ENCODE measurements at regions not wholly inside any gene's neighbourhood (a gene's known extent, or its start where the extent isn't known, plus 50 kb on each side); places are given as distances from the start of the nearest gene placed in this dataset.
"Not testable (repeated sequence)": the region's sequence is repeated elsewhere in the genome, so short reads cannot be mapped to it uniquely, and the experiment has no call there.

DNA sequence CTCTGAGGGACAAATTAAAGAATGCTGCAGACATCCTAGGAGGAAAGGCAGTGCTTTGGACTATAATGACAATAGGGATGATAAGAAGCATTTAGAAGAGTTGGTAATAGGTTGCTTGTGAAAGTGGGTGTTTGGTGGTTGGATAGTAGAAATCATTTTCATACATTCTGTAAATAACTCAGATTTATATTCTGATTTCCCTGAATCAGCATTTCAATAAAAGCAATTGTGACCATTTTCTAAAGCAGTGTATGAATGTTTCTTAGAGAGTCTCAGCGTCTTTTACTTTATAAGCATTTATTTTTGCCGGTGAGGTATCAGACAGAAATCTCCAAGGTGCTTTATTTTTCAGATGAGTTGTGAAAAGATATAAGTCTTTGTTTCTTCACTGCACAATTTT is 1099.0 kb upstream of the LRRTM1 start:
- H3K27ac ChIP-seq, result no peak overlapping the region
- no peaks in the 10 kb centered on the region for H3K9me3 ChIP-seq
- H3K4me1 ChIP-seq, result no peaks in the 10 kb centered on the region
- H3K36me3 ChIP-seq, result no peaks in the 10 kb centered on the region
- no peaks in the 10 kb centered on the region for H3K27me3 ChIP-seq
- TF ChIP-seq POLR2A (IDR thresholded peaks at IDR 0.05) (no peak), EP300 (IDR thresholded peaks at IDR 0.05) (no peak), POLR2AphosphoS5 (IDR thresholded peaks at IDR 0.05) (no peak)
- TF ChIP-seq, protein P1, sequence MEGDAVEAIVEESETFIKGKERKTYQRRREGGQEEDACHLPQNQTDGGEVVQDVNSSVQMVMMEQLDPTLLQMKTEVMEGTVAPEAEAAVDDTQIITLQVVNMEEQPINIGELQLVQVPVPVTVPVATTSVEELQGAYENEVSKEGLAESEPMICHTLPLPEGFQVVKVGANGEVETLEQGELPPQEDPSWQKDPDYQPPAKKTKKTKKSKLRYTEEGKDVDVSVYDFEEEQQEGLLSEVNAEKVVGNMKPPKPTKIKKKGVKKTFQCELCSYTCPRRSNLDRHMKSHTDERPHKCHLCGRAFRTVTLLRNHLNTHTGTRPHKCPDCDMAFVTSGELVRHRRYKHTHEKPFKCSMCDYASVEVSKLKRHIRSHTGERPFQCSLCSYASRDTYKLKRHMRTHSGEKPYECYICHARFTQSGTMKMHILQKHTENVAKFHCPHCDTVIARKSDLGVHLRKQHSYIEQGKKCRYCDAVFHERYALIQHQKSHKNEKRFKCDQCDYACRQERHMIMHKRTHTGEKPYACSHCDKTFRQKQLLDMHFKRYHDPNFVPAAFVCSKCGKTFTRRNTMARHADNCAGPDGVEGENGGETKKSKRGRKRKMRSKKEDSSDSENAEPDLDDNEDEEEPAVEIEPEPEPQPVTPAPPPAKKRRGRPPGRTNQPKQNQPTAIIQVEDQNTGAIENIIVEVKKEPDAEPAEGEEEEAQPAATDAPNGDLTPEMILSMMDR (IDR thresholded peaks at IDR 0.05), result no peak
- 93% methylated on average over 2 of the region's 2 CpGs for WGBS
- no peak for DNase-seq (ENCODE audit: low spot score in 2 of 2)
- no peak overlapping the region for H3K4me3 ChIP-seq

DNA sequence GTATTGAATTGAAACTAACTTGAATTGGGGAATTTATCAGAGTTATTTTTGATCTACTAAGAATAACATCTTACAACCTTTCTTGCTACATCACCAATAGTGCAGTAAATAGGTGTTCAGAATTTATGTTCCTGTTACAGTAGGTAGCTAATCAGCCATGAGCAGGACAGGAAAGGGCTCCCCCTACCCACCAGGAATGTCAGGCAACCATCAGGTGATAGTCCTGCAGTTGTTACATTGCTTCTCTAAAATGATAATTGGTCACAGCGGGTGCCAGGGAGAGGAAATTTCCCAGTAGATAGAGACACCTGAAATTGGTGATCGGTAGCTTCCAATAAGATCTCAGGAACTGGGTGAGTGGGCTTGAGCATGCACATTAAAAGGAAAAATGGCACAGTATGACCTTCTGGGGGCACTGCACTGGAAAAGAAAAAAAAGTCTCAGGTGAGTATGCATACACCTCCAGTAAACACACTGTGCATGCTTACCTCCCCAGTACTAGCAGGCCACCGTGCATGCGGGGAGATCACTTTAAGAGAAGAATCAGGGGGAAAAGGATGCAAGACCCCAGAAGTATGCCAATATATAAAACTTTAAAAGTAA is 1092.0 kb upstream of the LRRTM1 start:
- 100% methylated on average over 4 of the region's 4 CpGs for WGBS
- Histone ChIP-seq H3K4me3 (no peak overlapping the region), H3K9me3 (no peaks in the 10 kb centered on the region), H3K36me3 (no peaks in the 10 kb centered on the region), H3K27me3 (no peaks in the 10 kb centered on the region), H3K4me1 (no peaks in the 10 kb centered on the region), H3K27ac (no peak overlapping the region)
- TF ChIP-seq EP300 (IDR thresholded peaks at IDR 0.05) (no peak), POLR2A (IDR thresholded peaks at IDR 0.05) (no peak), POLR2AphosphoS5 (IDR thresholded peaks at IDR 0.05) (no peak)
- TF ChIP-seq, protein P1 (IDR thresholded peaks at IDR 0.05), result no peak
- DNase-seq (ENCODE audit: low spot score in 2 of 2), result no peak

DNA sequence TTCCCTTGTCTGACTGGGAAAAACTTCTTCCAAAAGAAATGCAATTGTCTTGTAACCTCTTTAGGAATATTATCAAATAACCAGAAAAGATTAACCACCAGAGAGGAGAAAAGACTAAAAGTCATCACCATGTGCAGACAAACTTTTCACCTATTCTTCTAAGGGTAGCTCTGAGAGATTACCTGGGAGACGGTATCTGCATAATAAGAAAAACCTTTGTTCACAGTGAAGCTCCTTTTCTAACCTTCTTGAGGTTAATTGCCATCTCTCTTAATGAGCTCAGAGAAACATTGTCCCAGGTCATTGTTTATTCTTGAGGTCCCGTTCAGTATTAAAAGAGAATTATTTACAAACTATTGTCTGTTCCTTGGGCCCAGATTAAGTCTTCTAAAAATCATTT is 1091.2 kb upstream of the LRRTM1 start:
- Histone ChIP-seq H3K4me3 (no peak overlapping the region), H3K27ac (no peak overlapping the region), H3K36me3 (no peaks in the 10 kb centered on the region), H3K4me1 (no peaks in the 10 kb centered on the region), H3K27me3 (no peaks in the 10 kb centered on the region), H3K9me3 (no peaks in the 10 kb centered on the region)
- DNase-seq (ENCODE audit: low spot score in 2 of 2), result no peak
- TF ChIP-seq EP300 (IDR thresholded peaks at IDR 0.05) (no peak), POLR2AphosphoS5 (IDR thresholded peaks at IDR 0.05) (no peak), POLR2A (IDR thresholded peaks at IDR 0.05) (no peak)
- TF ChIP-seq, protein P1 (IDR thresholded peaks at IDR 0.05), result no peak
- 63% methylated on average over 2 of the region's 2 CpGs for WGBS

DNA sequence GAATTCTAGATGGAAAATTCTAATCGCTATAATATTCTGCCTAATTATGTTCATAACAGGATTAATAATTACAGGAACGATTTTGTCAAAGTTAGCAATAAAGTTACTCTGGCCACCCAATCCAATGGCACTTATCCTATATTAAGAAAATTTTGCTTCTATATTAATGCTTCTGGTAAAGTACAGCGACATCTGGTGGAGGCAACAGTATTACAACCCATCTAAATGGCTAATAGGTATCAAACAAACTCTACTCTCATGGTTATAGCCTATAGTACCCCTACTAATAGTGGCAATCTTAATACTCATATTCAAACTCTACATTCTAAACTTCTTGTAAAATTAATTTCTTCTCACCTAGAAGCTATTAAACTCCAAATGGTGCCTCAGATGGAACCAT is 1084.7 kb upstream of the LRRTM1 start:
- no peak for DNase-seq (ENCODE audit: low spot score in 2 of 2)
- H3K27ac ChIP-seq, result no peak overlapping the region
- H3K9me3 ChIP-seq, result peaks cover 10% of the 10 kb centered on the region
- H3K27me3 ChIP-seq, result no peaks in the 10 kb centered on the region
- H3K4me3 ChIP-seq, result no peak overlapping the region
- H3K4me1 ChIP-seq, result no peaks in the 10 kb centered on the region
- WGBS, result 72% methylated on average over 3 of the region's 3 CpGs
- H3K36me3 ChIP-seq, result no peaks in the 10 kb centered on the region
- TF ChIP-seq, protein P1 (IDR thresholded peaks at IDR 0.05), result no peak
- no peak for TF ChIP-seq EP300 (IDR thresholded peaks at IDR 0.05)
- TF ChIP-seq POLR2AphosphoS5 (IDR thresholded peaks at IDR 0.05), result no peak
- no peak for TF ChIP-seq POLR2A (IDR thresholded peaks at IDR 0.05)

DNA sequence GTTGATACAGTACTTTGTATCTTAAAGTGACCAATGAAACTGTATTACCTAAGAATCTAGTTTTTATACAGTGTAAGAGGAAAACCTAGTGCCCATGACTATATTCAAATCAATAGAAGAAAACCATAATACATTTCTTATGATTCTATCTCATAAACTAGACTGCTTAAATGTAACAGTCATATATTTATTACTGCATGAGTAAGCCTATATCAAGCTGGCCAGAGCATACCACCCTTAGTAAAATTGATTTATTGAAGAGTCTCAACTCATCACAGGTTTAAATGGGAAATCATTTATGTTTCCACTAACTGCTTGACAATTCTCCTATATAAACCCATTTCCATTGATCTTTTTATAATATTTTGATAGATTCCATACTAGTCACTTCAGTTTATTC is 1059.2 kb upstream of the LRRTM1 start:
- Histone ChIP-seq H3K9me3 (no peaks in the 10 kb centered on the region), H3K27me3 (no peaks in the 10 kb centered on the region)
- no peak for DNase-seq (ENCODE audit: low spot score in 2 of 2)

DNA sequence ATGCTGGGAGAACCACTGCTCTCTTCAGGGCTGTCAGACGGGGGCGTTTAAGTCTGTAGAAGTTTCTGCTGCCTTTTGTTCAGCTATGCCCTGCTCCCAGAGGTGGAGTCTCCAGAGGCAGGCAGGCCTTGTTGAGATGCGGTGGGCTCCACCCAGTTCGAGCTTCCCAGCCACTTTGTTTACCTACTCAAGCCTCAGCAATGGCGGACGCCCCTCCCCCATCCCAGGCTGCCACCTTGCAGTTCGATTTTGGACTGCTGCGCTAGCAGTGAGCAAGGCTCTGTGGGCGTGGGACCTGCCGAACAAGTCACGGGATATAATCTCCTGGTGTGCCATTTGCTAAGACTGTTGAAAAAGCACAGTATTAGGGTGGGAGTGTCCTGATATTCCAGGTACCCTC is 1057.9 kb upstream of the LRRTM1 start:
- DNase-seq (ENCODE audit: low spot score in 2 of 2); H3K4me1 ChIP-seq; H3K27me3 ChIP-seq; H3K9me3 ChIP-seq; H3K27ac ChIP-seq; H3K36me3 ChIP-seq; H3K4me3 ChIP-seq: not testable (repeated sequence)
- 84% methylated on average over 11 of the region's 11 CpGs for WGBS

More for the DNA sequence above, 1059.2 kb upstream of the LRRTM1 start:
- no peak overlapping the region for H3K27ac ChIP-seq
- H3K4me3 ChIP-seq, result no peak overlapping the region
- no peaks in the 10 kb centered on the region for H3K4me1 ChIP-seq
- H3K36me3 ChIP-seq, result no peaks in the 10 kb centered on the region
- TF ChIP-seq, protein P1 (IDR thresholded peaks at IDR 0.05), result no peak
- TF ChIP-seq POLR2A (IDR thresholded peaks at IDR 0.05) (no peak), POLR2AphosphoS5 (IDR thresholded peaks at IDR 0.05) (no peak), EP300 (IDR thresholded peaks at IDR 0.05) (no peak)
